Activated CD8-positive, alpha-beta memory T cell treated with anti-CD3 and anti-CD28 coated beads, Interleukin-2, amount 50 U/mL, for 1 hour (primary cell): ENCODE measurements at regions not wholly inside any gene's neighbourhood (a gene's known extent, or its start where the extent isn't known, plus 50 kb on each side); places are given as distances from the start of the nearest gene placed in this dataset.
"Not testable (repeated sequence)": the region's sequence is repeated elsewhere in the genome, so short reads cannot be mapped to it uniquely, and the experiment has no call there.

Source experiments
- DNase-seq: peaks from one replicate; pipeline ENCODE4 v3.0.0-alpha.2; 2020; ENCODE audit errors: extremely low read depth

DNA sequence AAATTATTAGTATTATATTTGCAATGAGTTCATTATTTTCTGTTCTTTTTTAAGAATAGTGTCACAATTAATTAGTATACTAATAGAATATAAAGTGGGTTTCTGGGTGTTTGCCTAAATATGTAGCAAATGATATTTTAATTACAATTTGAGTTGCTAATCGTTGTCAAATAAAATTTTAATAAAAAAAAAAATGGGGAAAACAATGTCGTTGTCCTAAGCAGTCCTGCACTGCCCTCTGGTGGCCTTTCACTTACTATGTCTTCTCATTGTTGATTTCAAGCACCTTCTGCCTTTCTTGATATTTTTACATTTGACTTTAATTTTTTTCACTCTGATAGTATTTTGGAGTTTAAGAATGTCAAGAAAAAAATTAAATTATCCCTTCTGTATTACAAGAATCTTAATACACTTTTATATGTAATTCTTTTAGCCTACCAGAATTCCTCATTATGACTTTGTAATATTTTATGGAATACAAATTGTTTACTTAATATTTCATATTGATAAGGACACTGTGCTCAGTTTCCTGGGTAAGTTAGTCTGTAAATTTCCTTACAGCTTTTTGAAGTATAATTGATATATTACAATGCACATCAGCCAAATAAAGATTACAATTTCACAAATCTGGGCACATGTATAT, 104.5 kb upstream of the FMN2 start:
- DNase-seq, result no peak

DNA sequence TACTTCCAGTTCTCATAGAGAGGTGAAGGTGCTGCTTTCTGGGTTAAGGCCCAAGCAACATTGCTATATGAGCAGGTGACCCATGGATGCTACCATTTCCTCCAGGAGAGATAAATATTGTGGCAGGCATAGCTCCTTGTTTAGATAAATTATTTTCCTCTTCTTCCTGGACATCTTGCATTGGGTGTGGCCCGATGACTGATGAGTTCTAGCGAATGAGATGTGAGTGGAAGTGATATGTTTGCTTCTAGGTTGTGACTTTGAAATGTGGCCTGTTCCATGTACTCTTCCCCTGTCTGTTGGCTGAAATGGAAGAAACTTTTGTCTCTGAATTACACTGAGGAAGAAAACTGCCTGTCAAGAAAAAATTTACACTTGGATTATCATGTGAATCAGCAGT, 101.7 kb upstream of the FMN2 start:
- no peak for DNase-seq

DNA sequence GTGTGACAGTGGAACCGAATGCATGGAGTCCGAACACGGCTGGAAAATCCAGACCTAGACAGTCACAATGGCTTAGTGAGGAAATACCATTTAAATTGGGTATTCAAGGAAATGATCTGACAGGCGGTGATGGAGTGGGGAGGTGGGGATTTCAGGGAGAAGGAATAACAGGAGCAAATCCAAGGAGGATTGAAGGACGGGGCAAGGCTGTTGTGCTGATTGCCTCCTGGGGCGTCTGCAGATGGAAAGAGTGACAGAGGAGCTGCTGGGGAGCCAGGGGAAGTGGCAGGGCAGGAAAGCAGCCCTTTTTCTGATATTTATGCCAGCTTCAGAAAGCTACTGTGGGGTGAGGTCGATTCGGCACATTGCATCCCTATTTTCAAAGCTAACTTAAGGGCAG, 99.1 kb upstream of the FMN2 start:
- not testable (repeated sequence) for DNase-seq

DNA sequence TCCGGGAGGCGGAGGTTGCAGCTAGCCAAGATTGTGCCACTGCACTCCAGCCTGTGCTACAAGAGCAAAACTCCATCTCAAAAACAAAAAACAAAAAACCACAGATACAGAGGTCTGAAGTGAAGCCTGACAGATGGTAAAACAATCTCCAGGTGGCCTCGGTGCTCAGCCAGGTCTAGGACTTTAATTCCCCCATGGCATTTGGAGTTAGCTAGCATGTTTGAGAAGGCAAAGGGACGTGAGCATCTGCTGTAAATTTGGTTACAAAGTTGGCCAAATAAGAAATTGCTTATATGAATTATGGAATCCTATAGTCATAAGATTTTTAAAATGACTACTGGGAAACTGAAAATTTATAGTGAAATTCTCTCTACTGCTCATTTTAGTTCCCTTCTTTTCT, 98.3 kb upstream of the FMN2 start:
- DNase-seq, result no peak

DNA sequence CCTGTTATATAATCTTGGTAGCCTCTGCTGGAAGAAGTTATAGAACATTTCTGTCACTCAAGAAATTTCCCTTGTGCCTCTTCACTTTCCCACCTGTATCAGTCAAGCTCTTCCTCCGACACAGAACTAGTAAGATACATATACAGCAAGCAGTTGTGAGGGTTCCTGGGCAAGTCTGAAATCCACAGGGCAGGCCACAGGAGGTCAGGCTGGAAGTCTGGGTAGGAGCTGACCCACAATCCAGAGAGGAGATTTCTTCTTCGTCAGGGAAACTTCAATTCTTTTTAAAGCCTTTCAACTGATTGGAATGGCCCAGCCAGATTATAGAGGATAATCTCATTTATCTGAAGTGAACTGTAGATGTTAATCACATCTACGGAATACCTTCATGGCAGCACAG, 96.4 kb upstream of the FMN2 start:
- no peak for DNase-seq

DNA sequence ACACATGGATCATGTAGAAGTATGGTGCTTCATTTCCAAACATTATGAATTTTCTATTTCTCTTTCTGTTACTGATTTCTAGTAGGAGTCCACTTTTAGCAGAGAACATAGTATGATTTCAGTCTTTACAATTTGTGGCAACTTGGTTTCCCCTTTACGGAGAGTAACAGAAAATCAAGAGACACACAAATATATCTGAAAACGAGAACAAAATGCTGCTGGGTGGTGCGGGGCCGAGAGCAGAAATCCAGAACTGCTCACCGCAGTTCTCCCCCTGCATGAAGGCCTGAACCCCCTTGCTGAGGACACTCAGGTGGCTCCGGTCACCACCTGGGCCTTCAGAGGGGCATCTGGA, 94.5 kb upstream of the FMN2 start:
- DNase-seq, result no peak

DNA sequence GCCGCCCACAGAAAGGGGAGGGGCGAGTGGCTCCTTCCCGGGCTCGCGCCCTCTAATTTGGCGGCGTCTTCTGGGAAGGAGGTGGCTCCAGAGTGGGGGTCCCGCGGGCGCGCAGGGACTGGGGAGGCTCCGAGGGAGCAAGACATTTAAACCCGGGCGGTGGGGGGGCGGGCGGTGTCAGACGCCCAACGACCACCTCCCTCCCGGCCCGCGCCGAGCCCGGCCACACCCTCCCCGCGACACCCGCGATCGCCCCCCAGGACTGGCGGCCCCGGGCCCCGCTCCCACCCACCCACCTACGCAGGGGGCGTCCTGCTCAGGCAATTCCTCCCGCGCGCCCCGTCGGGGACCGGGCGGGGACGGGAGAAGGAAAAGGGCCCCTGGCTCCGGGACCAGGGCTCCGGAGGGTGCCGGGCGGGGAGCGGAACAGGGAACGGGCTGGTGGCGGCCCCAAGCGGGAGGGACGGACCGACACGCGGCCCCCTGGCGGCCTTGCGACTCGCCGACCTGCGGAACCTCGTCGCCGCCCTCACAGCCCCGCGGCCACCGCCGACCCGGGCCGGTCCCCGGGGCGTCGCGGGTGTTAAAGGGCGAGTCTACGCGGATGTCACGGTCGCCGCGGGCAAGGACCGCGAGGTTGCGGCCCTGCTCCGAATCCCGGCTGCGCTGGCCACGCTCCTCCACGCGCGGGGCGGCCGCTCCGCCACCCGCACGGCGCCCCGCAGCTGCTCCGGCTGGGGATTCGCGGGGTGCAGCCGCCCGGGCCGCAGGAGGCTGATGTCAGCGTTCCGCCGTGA, 94.0 kb upstream of the FMN2 start:
- DNase-seq, result no peak

DNA sequence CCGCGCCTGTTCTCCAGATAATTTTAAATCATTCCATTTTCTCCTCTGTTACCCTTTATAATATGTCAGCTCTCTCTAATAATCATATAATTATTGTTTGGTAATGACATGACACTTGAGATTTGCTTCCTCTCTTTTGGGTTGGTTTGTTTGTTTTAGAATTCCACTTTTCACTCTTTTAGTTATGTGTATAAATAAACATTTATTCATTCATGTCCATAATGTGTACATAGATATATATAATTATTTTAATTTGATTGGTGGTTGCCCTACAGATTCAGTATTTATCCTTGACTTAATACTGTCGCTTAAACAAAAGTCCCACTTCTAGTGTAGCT, 93.4 kb upstream of the FMN2 start:
- DNase-seq, result no peak

DNA sequence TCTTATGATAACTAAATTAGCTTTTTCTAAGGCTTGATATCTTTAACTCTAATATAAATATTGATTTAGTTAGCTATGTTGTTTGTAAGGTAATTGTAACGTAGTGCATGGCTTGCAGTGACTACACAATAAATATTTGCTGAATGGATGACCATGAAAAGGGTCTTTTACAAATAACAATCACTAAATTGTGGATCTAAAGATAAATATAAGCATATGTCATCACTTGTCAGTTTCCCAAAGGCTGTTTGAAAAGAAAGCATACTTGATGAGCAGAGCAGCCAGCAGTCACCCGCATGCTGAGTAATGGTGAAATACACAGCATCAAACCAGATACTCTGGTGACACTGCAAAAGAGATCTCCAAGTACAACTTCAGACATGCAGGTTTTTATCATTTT, 92.5 kb upstream of the FMN2 start:
- no peak for DNase-seq

DNA sequence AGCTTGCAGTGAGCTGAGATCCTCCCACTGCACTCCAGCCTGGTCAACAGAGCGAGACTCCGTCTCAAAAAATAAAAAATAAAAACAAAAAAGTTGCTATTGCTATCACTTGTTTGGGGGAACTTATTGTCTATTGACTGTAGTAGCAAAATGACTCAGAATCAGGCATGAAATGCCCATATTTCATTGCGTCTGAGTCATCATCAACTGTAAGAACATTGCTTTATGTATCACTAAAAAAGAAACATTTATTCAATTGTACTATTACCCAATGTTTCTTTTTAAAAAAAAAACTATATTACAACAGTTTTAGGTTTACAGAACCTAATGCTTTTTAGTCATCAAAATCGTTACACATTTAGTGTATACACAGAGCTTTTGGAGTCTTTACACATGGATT, 91.0 kb upstream of the FMN2 start:
- no peak for DNase-seq

DNA sequence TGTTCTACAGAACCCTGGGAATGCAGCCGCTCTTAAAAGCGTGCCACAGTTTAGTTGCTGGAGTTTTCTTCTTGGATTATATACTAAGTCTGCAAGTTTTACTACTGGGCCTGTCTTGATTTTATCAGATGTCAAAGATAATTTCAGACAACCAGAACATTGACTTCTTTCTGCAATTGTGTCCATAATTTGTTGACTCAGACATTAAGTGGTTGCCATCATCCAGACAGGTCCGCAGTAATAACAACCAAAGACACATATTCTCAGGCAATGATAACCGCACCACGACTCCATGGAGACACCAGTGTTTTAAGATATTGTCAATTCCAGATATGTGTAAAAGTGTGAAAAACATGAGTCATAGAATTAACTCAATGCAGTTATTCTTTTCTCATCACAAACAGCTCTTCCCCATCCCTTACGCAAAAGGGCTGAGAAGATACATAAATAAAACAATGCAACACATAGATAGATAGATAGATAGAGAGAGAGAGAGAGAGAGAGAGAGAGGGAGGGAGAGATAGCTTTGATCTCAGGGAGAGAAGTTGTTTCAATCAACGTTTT, 90.4 kb upstream of the FMN2 start:
- no peak for DNase-seq

DNA sequence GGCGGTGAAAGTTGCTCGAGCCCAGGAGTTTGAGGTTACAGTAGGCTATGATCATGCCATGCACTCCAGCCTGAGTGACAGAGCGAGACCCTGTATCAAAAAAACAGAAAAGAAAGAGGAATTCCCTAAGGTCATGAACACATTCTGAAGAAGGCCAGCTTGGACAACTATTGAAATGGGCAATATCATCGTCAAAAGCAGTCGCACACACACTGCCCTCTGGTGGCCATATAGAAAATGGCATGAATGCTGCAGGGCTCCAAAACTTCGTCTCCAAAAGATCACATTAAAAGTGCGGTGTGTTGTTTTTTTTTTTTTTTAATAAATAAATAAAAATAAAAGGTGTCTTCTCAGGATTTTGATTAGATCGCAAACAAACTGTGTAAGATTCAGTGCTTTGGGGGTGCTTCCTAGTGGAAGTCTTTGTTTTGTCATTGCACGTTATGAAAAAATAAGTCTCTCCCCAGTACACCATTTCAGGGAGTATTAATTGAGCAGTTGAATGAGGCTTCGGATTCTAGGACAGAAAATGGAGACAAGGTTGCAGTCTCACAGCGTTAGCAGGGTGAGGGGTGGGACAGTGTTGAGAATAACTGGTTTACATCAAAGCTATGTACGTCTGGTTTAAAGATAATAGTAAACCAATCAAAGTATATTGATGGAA, 87.5 kb upstream of the FMN2 start:
- DNase-seq, result no peak

DNA sequence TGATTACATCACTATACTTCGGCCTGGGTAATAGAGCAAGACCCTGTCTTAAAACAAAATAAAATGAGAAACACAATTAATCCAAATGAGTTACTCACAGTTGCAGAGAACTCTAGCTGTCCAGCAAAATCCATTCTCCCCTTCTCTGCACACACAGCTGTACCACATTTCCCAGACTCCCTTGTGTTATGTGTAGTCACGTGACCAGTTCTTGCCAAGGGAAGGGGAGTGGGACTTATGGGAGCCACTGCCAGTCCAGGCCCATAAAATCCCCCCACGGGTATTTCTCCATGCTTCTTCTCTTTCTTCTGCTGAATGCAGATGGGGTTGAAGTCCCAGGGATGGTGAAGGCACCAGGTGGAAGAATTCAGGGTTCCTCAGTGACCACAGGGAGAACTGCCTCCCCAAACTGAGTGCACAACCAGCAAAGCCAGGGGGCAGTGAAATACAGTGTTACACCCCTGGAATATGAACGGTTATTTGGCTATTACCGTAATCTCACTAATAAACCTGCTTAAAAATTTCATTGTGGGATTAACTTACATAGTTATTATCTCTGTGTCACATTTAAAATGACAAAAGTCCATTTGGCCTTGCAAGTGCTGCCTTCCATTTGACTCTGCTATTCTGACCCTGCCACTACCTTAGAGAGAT, 85.6 kb upstream of the FMN2 start:
- DNase-seq, result no peak

DNA sequence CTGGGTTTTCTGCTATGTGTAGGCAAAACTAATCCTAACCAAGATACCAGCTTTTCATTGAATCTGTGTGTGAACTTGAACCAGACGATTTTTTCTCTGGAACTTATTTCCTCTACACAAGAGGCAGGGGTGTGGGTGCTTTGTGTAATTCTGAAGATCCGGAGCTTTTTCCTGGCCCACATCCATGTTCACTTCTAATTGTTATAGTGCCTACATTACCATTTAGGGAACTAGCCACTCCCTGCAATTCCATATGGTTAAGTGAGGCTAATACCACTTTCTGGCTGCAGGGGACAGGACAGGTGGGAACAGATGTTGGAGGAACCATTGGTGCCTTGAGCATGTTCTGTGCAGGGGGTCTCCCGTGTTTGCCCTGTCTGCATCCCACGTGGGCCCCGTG, 83.4 kb upstream of the FMN2 start:
- DNase-seq, result no peak

DNA sequence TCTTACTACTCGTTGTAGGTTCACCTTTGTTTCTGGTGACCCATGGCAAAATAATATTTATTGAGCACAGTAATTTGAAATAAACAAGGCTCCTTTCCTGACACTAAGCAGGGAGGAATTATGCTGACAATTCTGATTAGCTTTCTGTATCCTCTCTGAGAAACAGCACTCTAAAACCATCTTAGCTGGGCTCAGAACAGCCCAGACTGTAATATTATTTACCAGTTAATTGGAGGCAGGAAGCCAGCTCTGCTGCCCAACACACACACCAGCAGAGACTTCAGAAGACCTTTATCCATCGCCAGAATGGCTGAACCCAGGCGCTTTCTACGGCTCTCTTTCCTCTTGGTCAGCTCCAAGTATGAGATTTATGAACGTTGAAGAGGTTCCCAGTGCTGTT, 77.6 kb upstream of the FMN2 start:
- no peak for DNase-seq

DNA sequence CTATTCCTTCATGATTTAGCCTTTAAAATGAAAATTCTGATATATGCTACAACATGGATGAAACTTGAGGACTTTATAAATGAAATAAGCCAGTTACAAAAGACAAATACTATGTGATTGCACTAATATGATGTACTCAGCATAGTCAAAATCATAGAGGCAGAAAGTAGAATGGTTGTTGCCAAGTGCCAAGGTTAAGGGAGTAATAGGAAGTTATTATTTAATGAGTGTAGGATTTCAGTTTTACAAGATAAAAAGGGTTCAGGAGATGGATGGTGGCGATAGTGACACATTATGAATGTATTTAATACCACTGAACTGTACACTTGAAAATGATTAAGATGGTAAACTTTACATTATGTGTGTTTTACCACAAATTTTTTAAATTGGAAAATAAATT, 73.1 kb upstream of the FMN2 start:
- DNase-seq, result no peak

DNA sequence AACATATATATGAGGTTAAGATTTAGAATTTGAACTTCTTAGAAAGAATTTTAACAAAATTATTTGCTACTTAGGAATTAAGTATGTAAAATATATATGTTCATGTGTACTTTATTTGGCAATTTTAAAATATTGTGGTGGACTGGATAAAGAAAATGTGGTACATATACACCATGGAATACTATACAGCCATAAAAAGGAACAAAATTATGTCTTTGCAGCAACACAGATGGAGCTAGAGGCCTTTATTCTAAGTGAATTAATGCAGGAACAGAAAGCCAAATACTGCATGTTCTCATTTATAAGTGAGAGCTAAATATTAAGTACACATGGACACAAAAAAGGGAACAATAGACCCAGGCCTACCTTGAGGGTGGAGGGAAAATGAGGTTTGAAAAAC, 72.2 kb upstream of the FMN2 start:
- no peak for DNase-seq

DNA sequence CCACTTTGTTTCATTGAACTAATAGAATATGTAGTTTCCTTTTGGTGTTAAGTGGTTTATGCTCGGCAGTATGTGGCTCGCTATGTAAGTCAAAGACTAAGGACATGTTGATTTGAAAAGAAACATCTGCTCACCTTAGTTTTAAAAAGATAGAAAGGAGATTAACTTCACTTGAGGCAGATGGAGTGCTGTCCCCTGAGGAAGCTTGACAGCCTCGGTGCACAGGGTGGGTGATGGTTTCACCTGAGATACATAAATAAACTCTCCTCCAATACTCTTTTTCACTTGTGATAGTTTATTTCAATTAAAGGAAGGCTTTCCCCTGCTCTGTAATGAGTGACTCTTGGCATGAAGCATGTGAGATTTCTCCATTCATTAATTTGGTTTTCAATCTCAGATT, 70.8 kb upstream of the FMN2 start:
- no peak for DNase-seq

DNA sequence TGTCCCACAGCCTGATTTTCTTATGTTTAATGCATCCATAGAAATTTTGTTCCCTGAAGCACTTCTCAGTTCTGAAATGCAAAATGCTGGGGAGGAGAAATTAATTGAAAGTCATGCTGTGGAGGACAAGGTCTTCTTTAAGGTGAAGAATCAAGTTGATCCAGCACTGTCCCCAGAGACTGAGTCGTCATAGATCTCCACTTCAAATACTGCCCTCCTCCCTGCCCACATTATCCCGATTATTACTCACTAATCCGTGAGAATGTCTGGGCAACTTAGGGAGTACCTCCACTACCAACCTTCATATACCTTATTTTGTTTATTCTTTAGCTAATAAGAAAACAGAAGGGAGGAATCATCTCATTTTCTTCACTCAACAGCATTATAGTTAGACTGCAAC, 70.0 kb upstream of the FMN2 start:
- no peak for DNase-seq

DNA sequence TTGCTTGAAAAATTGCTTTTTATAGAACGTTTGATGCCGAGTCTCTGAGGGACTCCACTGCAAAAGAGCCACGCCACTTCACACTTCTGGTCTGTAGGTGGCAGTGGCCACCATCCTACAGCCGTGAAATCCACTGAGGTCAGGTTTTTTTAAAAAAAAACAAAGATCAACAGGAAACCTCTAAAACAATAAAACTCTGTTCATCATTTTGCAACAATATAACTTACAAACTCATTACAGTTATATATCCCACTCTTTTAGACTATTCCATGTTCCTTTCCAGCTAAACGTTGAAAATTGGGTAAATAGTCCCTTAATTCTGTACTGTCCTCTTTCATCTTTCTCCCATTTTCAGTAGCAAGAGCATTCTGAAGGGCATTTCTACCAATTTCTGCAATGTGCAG, 64.6 kb upstream of the FMN2 start:
- DNase-seq, result no peak

DNA sequence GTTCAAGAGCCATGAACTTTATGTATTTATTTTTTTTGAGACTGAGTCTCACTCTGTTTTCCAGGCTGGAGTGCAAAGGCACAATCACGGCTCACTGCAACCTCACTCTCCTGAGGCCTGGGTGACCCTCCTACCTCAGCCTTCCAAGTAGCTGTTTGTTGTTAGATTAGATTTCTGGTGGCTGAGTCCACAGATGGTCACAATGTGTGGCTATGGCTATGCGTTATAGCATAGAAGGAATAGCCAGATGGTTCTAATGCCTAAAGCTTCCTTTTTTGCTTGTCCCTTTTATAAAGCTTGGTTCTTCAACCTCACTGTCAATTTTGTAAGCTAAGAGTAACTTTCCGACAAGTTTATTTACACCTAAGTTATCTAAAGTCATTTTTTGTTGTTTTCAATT, 62.3 kb upstream of the FMN2 start:
- DNase-seq, result no peak

DNA sequence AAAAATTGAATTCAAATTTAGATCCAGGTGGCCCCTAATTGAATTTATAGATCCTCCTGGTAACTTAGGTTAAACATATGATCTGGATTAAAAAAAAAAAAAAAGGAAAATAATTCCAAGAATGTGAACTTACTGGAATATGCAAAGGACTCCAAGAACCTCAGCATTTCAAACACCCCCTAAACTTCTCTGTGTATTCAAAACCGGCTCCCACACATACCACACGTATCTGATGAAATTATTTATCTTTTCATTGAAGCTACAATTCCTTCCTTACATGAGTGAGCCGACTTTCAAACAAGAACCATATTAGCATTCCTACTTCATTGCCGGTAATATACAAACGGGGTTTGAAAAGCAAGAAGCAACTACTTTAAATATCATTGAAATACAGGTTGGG, 61.4 kb upstream of the FMN2 start:
- DNase-seq, result no peak

DNA sequence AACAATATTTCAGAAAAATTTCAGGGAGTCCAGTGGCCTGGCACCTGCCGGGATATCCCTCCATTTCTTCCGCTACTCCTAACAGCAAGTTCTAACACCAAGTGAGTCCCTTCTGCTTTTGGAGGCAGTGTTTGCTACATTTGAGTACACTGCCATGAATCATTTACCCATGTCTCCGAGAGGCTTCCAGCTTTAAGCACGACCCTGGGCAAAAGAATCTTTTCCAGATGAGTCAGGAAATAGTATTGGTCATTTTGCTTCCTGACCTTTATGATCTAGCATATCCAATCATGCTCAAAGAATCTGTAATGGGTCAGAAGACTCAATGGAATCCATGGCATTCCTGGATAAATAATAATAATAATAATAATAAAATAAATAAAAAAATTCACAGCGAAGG, 60.7 kb upstream of the FMN2 start:
- DNase-seq, result no peak
